Activated naive CD4-positive, alpha-beta T cell treated with Interleukin-2 at 50 U/mL for 16 hours (primary cell): ENCODE measurements at regions not wholly inside any gene's neighbourhood (a gene's known extent, or its start where the extent isn't known, plus 50 kb on each side); places are given as distances from the start of the nearest gene placed in this dataset.

Source experiments
- DNase-seq: peaks from one replicate; pipeline ENCODE4 v3.0.0-alpha.2; 2020

DNA sequence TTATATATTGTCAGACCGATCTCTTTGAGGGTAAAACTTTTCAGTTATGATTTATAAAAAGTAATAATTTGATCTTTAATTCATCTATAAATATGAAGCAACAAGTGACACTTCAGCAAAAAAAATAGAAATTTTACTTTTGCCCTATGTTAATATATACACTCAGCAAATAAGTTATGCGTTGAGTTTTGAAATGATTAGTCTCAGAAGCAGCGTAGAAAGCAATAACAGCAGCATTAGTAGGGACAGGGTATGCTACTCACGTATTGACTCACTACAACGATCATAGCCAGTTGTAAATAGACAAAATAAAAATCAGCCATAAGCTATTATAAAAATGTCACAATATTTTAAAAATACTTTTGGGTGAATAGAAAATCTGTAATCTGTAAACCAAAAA lies 1229.2 kb downstream of the ADGRL3 start:
- no peak for DNase-seq

DNA sequence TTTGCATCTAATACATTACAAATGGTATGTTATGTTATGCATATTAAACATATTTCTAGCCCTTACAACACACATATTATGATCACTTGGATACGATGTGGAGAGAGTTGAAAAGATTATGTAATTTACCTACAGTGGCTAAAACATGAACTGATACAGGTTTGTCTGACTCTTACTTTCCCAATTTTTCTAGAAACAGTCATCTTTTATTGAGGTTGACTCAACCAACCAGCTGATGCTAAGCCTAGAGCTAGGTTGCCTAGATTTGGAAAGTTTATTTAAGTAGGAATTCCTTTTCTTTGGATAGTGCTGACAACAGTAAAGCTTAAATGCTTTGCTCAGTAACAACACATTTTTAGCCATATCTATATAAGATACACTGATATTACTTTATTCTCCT lies 1215.1 kb downstream of the ADGRL3 start:
- no peak for DNase-seq

DNA sequence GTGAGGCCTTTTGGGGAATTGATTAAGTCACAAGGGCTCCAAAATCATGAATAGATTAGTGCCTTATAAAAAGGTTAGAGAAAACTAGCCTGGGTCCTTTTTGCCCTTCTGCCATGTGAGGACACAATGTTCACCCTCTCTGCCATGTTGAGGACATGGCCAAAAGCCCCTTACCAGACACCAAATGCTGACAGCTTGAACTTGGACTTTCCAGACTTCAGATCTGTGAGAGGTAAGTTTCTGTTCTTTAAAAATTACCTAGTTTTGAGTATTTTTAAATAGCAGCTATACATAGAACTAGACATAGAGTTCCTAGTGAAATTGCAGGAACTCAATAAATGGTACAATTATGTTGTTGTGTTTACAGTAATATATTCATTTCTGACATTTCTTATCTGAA lies 1214.4 kb downstream of the ADGRL3 start:
- no peak for DNase-seq

DNA sequence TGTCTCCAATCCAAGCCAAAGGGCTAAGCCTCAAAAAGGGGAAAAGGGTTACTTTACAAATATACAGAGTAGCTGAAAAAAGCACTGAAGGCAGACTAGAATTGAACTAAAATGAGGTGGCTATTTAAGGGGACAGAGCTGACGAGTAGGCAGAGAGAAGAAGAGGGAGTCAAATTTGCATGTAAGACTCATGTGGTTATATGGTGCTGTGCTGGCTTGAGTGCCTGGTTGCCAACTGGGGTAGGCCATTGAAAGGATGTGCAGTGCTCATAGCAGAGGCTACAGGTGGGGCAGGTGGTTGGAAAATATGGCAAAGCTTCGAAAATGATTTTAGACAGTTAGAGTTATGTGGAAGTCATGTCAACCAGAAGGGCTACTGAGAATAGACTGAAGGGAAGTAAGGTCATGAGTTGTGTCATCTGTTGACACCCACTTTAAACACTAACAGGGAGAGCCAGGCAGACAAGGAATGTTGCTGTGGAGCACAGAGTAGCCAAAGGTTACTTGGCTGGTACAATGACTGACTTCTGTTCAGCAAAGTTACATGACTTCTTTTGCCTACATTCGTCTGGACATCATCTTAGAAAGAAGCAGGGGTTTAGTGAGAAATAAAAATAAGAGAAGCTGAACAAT lies 1210.4 kb downstream of the ADGRL3 start:
- no peak for DNase-seq

DNA sequence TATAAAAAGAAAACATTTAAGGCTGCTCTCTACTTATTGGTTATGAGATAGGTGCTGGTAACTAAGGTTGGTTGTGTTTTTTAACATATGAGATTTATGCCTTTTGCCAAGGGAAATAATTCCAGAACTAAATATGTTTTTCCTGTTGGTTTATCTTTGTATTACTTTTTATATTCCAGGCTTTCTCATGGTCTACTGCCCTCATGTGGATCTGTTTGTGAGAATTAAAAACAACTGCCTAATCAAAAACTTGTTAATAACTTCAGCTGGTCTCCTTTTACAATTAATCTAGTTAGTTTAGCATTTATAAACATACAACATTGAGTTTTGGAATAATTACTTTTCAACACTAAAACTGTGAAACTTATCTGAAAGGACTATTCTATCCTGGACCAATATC lies 1208.3 kb downstream of the ADGRL3 start:
- no peak for DNase-seq

DNA sequence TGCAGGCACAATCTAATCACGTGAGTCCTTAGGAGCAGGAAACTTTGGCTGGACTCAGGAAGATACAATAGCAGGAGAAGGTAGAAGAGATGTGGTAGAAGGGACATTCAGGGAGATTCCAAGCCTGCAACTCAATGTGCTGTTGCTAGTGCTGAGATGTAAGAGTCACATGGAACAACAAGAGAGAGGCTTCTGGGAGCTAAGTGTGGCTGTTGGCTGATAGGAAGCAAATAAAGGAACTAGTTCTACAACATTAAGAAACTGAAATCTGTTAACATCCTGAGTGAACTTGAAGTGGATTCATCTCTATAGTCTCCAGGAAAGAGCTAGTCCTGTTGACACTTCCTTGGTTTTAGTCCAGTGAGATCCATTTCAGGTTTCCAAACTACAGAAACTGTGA lies 1207.4 kb downstream of the ADGRL3 start:
- DNase-seq: no peak

DNA sequence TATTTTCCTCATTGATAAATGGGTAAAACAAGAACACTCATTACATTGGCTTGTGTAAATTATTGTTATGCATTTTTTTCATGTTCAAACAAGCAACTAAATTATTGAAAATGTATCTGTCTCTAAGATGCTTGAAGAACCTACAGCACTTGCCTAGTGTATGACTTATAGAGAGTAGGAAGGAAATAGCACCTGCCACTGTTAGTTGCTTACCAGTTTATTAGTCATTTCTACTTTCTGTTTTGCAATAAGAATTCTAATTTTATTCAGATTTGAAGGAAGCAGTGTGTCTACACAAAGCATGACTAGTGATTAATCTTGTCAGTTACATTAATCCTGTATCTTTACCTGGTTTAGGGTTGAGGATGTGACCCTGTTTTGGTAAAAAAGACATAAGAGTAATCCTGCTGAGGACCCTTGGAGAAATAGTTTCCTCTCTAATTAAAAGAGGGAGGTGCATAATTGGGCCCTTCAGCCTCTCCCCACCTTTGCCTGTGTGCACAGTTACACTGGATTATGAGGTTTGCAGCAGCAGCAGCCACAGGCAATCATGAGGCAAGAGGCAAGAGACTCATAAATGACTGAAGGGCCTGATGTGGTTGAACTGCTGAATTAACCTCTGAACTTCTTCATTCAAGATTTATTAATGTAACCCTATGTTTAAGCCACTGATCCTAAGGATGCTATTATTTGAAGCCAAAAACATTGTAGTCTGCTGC lies 1202.1 kb downstream of the ADGRL3 start:
- no peak for DNase-seq

DNA sequence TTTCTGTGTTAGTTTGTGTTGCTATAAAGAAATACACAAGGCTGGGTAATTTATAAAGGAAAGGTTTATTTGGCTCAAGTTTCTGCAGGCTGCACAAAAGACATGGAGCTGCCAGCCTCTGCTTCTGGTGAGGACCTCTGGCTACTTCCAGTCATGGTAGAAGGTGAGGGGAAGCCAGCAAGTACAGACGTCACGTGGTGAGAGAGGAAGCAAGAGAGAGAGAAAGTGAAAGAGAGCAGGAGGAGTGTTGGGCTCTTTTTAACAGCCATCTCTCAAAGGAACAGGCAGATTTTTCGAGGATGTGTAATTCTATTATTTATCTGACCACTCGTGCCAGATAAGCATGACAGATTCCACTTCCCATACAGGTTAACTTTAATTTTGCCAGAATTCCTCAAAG lies 1199.1 kb downstream of the ADGRL3 start:
- DNase-seq: no peak

DNA sequence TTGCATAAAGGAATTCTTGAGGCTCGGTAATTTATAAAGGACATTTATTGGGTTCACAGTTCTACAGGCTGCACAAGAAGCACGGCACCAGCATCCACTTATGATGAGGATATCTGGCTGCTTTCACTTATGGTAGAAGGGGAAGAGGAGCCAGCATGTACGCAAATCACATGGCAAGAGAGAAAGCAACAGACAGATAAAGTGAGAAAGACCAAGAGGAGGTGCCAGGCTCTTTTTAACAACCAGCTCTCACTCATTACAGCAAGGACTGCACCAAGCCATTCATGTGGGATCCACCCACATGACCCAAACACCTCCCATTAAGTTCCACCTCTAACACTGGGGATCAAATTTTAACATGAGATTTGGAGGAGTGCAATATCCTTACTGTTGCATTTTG lies 1198.2 kb downstream of the ADGRL3 start:
- no peak for DNase-seq

DNA sequence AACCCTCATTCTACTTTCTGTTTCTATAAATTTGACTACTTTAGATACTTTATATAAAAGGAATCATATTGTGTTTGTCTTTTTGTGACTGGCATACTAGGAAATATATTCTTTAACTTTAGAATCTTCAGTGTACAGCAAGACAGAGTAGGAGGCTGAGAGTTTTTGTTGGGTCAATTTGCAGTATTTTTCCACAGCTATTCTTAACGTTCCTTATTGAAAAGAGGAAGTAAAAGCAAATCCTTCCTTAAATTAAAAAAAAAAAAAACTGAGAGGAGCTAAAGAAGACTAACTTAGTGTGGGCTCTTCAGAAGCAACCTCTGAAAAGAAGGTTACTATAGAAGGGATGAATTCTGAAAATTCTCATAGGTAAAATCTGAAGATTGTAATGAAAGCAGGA lies 1194.6 kb downstream of the ADGRL3 start:
- DNase-seq: no peak

DNA sequence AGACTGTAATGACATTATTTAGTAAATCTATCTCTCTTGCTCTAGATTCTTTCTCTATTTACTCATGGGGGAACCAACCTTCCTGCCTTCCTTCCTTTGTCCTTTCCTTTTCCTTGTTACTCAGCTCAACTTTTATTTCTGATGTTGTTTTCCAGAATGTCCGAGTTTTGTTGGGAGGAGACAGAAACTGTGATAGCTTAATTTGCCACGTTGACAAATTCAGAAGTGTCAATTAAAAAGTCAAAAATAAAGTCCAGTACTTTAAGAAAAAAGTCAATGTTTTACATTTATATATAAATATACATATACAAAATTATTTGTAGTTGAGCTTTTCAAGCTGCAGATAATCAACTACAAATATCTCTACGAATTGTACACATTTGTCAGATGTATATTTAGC lies 1187.7 kb downstream of the ADGRL3 start:
- DNase-seq: no peak

DNA sequence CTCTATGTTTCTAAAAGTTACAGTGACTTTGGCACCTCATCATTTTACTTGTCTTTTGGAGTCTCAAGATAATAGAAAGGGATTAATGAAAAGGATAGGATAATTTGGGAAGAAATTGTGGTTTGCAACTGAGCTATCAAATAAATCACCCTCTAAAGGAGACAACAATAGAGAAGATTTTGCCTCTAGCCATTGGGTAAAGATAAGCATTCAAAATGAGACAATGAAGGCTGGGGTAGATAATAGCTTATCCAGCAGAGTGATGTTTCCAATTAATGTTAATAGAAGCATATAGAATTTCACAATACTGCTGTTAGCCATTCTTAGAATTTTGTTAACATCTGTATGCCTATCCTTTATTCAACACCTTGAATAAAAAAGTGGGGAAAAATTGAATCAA lies 1177.6 kb downstream of the ADGRL3 start:
- no peak for DNase-seq

DNA sequence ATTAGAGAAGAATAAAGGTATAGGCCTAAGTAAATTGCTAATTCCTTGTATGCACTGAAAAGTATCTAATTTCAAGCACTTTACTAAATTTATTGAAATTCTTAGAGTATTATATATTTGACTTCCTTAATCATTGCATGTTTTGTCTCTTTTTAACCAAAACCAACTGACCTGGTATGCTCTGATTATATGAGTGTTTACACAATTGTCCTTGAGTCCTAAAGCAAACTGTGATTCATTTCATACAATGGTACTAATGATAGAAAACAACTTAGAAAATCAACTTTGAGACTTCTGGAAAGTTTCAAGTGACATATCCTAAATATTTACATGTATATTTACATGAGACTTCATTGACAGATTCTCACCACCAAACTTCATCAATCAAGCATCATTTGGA lies 1177.1 kb downstream of the ADGRL3 start:
- DNase-seq: no peak

DNA sequence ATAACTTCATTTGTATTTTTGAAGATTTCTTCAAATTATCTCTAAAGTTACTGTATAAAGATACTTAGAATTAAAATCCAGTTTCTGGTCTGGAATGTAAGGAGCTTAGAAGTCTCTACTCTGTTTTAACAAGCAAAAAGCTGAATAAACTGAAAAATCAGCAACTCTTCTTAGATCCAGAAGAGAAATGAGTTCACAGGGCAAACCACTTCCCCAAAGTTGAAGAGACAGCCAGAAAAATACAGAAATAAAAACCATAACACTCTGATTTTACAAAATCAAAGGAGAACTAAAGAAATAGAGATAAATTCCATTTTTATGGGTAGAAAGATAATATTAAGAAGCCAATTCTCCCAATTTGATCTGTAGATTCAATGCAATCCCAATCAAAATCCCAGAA lies 1166.8 kb downstream of the ADGRL3 start:
- DNase-seq: no peak

DNA sequence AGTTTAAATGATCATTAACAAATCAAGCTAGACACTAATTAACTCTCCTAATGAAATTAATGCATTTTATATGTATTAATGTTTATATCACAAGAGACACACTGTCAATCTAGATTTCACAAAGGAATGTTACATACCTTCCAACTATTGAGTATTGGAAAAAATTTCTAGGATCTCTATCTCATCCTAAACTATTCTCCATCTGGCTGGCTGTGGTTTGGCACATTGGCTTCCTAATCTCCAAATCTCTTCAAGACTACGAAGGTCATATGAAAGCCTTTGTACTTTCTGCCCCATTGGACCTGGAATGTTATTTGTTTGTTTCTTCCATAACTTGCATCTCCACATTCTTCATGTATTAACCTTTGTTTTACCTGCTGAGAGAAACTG lies 1160.0 kb downstream of the ADGRL3 start:
- no peak for DNase-seq

DNA sequence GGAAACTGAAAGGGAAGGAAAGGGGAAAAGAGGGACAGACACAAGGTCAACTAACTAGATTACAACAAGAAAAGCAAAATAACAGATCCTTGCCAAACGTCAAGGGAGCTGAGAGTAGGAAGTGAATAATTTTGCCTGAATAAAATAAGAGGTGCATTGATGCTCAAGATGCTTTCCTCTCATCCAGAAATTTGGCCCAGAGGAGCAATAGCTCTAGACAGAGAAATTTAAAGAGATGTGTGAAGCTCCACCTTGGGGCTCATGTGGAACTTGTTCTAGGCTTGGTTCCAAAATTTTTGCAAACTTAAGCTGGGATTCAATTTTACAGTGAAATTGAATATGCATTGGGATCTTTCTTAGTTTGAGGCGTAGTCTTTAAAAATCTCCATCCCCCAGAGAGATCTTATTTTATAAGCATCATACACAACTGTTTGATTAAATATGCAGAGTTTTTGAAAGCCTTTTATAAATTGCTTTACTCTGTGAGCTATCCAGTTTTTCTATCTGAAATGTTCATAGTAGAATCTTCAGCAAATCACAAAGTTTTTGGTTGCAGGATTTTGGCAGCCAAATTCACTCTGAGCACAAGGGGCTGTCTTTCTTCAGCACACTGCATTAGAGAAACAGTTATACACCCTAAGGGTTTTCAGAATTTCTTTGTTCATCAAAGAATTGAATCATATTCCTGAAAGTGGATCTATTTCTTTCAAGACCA lies 1159.5 kb downstream of the ADGRL3 start:
- no peak for DNase-seq

DNA sequence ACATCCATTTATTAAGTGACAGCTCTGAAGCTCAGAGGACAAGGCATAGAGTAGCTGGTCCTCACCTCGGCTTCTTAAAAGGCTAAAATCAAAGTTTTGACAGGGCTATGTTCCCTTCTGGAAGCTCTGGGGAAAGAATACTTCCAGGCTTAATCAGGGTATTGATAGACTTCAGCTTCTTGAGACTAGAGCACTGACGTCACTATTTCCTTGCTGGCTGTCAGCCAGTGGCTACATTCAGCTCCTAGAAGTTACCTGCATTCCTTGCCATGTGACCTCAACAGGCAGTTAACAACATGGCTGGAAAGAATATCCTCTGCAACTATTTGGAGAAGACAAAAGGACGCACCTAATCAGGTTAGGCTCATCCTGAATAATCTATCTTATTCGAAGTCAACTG lies 1144.8 kb downstream of the ADGRL3 start:
- no peak for DNase-seq

DNA sequence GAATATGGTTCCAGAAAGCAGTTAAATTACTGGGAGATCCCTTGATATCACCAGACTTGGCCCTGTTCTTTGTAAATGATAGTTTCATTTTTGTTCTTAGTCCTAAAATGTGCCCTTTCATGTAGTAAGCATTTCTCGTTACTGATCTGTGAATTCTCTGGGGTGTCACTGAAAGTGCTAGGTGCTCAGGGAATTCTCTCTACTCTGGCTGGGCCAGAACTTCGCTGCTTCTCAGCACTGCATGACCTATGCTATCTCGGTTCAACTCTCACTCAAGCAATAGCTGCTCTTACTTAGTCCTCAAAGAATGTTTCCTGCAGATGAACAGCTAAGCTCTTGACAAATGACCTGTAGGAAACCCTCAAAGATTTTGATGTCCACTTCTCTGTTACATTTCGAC lies 1144.3 kb downstream of the ADGRL3 start:
- no peak for DNase-seq

DNA sequence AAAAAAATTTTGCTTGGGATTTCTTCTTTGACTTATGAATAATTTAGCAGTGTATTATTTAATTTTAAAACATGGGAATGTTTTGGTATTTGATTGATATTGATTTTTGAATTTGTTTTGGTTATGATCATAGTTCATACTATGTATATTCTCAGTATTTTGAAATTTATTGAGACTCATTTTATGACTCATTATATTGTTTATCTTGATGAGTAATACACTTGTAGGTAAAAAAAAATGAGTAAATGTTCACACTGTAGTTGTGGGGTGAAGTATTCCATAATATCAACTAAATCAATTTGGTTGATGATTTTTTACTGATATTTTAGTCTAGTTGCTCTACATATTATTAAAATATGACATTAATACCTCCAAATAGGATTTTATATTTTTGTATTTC lies 1142.2 kb downstream of the ADGRL3 start:
- no peak for DNase-seq

DNA sequence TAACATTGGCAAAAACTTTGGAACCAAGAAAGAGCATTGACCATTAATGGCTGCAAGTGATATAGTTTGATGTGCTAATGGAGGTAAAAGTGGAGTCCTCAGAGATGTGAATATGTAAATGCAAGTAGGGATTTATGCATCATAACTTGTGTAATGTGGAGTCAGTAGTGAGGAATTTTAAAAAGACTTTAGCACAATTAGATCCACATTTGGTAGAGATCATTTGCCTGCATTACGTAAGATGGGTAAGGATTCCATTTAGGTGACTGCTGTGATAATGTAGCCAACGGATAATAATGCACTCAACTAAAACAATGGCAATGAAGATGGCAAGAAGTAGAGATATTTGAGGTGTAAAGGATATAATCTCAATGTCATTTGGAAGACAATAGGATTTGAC lies 1128.4 kb downstream of the ADGRL3 start:
- DNase-seq: no peak

DNA sequence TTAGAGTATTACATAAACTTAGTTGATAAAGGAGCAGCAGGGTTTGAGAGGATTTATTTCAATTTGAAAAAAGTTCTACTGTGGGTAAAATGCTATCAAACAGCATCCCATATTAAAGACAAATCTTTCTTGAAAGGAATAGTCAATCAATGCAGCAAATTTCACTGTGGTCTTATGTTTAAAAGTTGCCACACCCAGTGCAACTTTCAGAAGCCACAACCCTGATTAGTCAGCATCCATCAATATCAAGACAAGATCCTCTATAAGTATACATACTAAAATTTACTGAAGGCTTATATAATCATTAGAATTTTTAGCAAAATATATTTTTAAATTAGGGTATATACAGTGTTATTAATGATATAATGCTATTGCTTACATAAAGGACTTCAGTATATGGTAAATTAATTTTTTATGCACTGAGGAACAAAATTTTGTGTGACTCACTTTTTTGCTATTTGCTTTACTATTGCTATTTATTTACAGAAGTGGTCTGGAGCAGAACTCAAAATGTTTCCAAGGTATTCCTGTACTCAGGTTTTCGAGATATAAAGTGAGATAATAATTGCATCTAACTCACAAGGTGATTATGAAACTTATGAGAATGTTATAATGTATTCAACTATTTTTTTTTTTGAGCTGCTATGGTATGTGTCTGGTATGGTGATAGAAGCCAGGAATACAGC lies 1127.6 kb downstream of the ADGRL3 start:
- no peak for DNase-seq

DNA sequence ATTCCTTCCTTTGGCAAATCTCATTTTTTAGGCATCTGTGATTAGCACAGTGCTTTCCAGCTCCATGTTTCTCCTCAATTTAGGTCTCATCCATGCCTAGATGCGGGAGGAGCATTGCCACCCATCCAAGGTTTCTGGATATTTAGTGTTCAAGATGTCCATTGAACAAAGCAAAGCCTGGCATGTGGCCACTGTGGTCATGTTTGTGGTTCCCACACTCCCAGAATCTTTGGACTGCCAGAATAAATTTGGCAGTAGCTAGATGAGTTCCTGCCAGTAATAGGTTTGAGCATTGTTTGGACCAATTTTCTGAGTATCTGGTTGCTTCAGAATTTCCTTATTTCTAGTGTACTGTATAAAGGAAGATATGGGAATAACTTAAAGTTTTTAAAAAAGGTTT lies 1124.1 kb downstream of the ADGRL3 start:
- DNase-seq: no peak

DNA sequence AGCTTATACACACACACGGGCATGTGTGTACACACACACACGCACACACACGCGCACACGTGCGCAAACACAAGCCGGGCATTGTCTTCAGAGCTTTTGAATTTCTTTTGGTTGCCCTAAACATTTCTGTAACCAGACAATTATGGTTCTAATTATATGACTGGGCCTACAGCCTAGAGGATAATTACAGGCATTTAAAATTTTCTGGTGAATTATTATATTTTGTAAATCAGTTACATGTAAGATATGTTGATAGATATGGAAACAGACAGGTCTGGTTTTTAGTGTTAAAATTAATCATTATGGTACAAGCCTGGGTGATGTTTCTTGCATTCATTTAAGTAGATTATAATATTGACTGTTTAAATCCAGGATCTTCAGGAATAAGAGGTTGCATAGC lies 1120.5 kb downstream of the ADGRL3 start:
- DNase-seq: no peak

DNA sequence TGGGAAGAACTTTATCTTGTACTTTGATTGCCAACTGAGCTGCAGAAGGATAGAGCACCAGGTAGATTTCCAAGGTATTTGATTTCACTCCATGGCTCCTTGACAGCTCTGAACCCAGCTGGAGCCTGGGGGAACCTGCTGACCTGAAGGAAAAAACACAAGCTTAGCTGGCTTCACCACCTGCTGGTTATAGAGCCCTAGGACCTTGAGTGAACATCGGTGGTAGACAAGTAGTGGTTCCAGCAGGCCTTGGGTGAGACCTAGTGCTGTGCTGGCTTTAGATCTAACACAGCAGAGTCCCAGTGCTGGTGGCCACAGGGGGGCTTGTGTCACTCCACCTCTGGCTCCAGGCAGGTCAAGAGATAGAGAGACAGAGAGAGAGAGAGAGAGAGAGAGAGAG lies 1102.6 kb downstream of the ADGRL3 start:
- no peak for DNase-seq
